Tongue (tissue), 1 donor: ENCODE measurements at regions not wholly inside any gene's neighbourhood (a gene's known extent, or its start where the extent isn't known, plus 50 kb on each side); places are given as distances from the start of the nearest gene placed in this dataset.
"Not testable (repeated sequence)": the region's sequence is repeated elsewhere in the genome, so short reads cannot be mapped to it uniquely, and the experiment has no call there.

ENCODE experiments used
- DNase-seq: peaks from one replicate; pipeline ENCODE4 v3.0.0-alpha.2; 2015

- DNase-seq, result no peak
Measured at GRCh38 chr2:105691947-105692390, 52.7 kb upstream of the NCK2 start.

- DNase-seq, result no peak
Measured at GRCh38 chr2:105690566-105690965, 54.1 kb upstream of the NCK2 start.

GRCh38 chr2:105689484-105689883 is 55.2 kb upstream of the NCK2 start:
- no peak for DNase-seq

GRCh38 chr2:105688946-105689345 is 55.8 kb upstream of the NCK2 start:
- no peak for DNase-seq

GRCh38 chr2:105686588-105686987 is 58.1 kb upstream of the NCK2 start:
- DNase-seq, result no peak

GRCh38 chr2:105683011-105683492 is 61.7 kb upstream of the NCK2 start:
- no peak for DNase-seq

- no peak for DNase-seq
Measured at GRCh38 chr2:105682401-105682800, 62.3 kb upstream of the NCK2 start.

GRCh38 chr2:105681927-105682326 is 62.8 kb upstream of the NCK2 start:
- DNase-seq, result no peak

- DNase-seq, result no peak
Measured at GRCh38 chr2:105680357-105680756, 64.4 kb upstream of the NCK2 start.

- DNase-seq, result no peak
Measured at GRCh38 chr2:105678346-105678745, 66.4 kb upstream of the NCK2 start.

GRCh38 chr2:105677901-105678300 is 66.8 kb upstream of the NCK2 start:
- DNase-seq, result no peak

GRCh38 chr2:105675841-105676240 is 68.9 kb upstream of the NCK2 start:
- DNase-seq, result peak; percentile 16

GRCh38 chr2:105674859-105675541 is 69.7 kb upstream of the NCK2 start:
- DNase-seq, result no peak

- DNase-seq, result no peak
Measured at GRCh38 chr2:105674401-105674800, 70.3 kb upstream of the NCK2 start.

GRCh38 chr2:105671156-105671555 is 73.6 kb upstream of the NCK2 start:
- no peak for DNase-seq

- DNase-seq, result no peak
Measured at GRCh38 chr2:105669384-105669891, 75.3 kb upstream of the NCK2 start.

GRCh38 chr2:105665480-105665879 is 79.2 kb upstream of the NCK2 start:
- no peak for DNase-seq

- no peak for DNase-seq
Measured at GRCh38 chr2:105660489-105660888, 84.2 kb upstream of the NCK2 start.

GRCh38 chr2:105655723-105656606 is 88.7 kb upstream of the NCK2 start:
- not testable (repeated sequence) for DNase-seq

- no peak for DNase-seq
Measured at GRCh38 chr2:105655244-105655643, 89.5 kb upstream of the NCK2 start.

- no peak for DNase-seq
Measured at GRCh38 chr2:105654474-105655004, 90.2 kb upstream of the NCK2 start.

GRCh38 chr2:105653302-105653701 is 91.4 kb upstream of the NCK2 start:
- DNase-seq, result no peak
